Gastrocnemius medialis (tissue), 4 donors: ENCODE measurements at regions not wholly inside any gene's neighbourhood (a gene's known extent, or its start where the extent isn't known, plus 50 kb on each side); places are given as distances from the start of the nearest gene placed in this dataset.

Source experiments
- ATAC-seq, 2 donors: fragments of 150-250 bp; one replicate each; pipeline ENCODE4 v1.9.1; 2016
- DNase-seq, 2 donors: peaks; one replicate each; pipeline ENCODE4 v3.0.0-alpha.2; 2019
- H3K27ac ChIP-seq, 4 donors: fragments of 200-600 bp; sonication (generic); 1 replicate in 1 of 4; 2 replicates in 3 of 4; pipeline ENCODE4 v1.5.1; 2016 to 2018; ENCODE audit warnings: mild to moderate bottlenecking in 2 of 4, moderate library complexity in 1 of 4
- H3K27me3 ChIP-seq, 3 donors: fragments of 200-600 bp; sonication (generic) in 2 of 3; 1 replicate in 1 of 3; 2 replicates in 2 of 3; pipeline versions ENCODE4 v1.5.1 to v1.6.0; 2016 to 2019; ENCODE audit warnings: mild to moderate bottlenecking in 1 of 3, moderate library complexity in 1 of 3
- H3K36me3 ChIP-seq, 2 donors: fragments of 200-600 bp; sonication (generic) in 1 of 2; one replicate each; pipeline ENCODE4 v1.5.1; 2017 to 2018
- H3K4me1 ChIP-seq, 2 donors: fragments of 200-600 bp; sonication (generic) in 1 of 2; one replicate each; pipeline ENCODE4 v1.5.1; 2016 to 2017; ENCODE audit warnings: mild to moderate bottlenecking in 2 of 2
- H3K4me3 ChIP-seq, 4 donors: fragments of 200-600 bp; sonication (generic) in 3 of 4; 1 replicate in 1 of 4; 2 replicates in 3 of 4; pipeline ENCODE4 v1.5.1; 2016 to 2019; ENCODE audit warnings: mild to moderate bottlenecking in 2 of 4
- H3K9me3 ChIP-seq, 3 donors: fragments of 200-600 bp; sonication (generic) in 2 of 3; 1 replicate in 1 of 3; 2 replicates in 2 of 3; pipeline ENCODE4 v1.5.1; 2016 to 2019
- POLR2A ChIP-seq, 2 donors: fragments of 450-650 bp; IDR thresholded peaks; one replicate each; pipeline ENCODE4 v1.6.1; 2017; ENCODE audit warnings: antibody characterized with exemption in 2 of 2, mild to moderate bottlenecking in 2 of 2, moderate library complexity in 2 of 2
- in situ Hi-C, 4 donors: fragments of 200-750 bp; cut with MboI; loops; one replicate each; pipeline versions ENCODE4 v1.15.0 to v1.8.0; 2017; ENCODE audit warnings: low sequenced_read_pairs in 4 of 4
- intact Hi-C: fragments of 100-400 bp; cut with DNase I; formaldehyde crosslinking; loops from one replicate; pipeline ENCODE4 v1.15.1; 2023; ENCODE audit warnings: low total_unique reads
- TF ChIP-seq, protein P1 (sequence below), 5 experiments: fragments of 450-650 bp in 3 of 5; fragments of 200-600 bp in 2 of 5; sonication (generic) in 2 of 5; IDR thresholded peaks in 4 of 5; conservative IDR thresholded peaks in 1 of 5; 1 replicate in 4 of 5; 2 replicates in 1 of 5; pipeline ENCODE4 v1.5.1; 2016 to 2019; ENCODE audit warnings: antibody characterized with exemption in 5 of 5, mild to moderate bottlenecking in 3 of 5, moderate library complexity in 3 of 5

DNA sequence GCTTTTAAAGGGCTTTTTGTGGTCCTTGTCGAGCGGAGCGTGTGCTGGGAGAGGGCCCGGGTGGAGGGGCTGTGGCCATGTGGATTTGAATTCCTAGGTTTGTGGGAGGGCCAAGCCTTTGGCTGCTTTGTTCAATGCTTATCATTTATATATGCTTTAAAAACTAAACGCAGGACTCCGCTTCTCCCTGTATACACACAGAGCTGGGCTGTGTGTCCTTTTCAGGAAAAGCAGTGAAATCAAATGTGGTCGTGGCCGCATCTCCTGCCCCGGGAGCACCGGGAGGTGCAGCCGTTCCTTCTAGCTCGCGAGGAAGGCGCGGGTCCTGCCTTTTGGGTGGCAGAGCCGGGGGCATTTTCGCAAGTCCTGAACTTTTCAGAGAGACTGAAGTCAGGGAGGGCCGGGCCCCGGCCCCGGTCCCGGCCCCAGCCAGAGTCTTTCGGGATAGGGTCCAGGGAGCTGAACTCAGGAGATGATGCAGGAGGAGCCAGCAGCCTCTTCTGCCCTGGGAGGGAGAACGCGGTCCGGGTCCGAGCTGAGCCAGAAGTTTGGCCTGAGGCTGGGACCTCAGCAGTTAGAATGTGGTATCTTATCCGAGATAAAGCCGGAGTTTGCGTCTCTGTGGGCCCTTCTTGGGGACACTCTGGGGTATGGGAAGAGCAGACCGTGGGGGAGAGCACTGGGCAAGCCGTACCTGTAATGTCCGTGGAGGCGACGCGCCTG lies 158.8 kb downstream of the C9orf152 start:
- TF ChIP-seq, protein P1, sequence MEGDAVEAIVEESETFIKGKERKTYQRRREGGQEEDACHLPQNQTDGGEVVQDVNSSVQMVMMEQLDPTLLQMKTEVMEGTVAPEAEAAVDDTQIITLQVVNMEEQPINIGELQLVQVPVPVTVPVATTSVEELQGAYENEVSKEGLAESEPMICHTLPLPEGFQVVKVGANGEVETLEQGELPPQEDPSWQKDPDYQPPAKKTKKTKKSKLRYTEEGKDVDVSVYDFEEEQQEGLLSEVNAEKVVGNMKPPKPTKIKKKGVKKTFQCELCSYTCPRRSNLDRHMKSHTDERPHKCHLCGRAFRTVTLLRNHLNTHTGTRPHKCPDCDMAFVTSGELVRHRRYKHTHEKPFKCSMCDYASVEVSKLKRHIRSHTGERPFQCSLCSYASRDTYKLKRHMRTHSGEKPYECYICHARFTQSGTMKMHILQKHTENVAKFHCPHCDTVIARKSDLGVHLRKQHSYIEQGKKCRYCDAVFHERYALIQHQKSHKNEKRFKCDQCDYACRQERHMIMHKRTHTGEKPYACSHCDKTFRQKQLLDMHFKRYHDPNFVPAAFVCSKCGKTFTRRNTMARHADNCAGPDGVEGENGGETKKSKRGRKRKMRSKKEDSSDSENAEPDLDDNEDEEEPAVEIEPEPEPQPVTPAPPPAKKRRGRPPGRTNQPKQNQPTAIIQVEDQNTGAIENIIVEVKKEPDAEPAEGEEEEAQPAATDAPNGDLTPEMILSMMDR (IDR thresholded peaks at IDR 0.05 in 4 of 5, conservative IDR thresholded peaks at IDR 0.05 in 1 of 5): no peak
- no peak for TF ChIP-seq POLR2A (IDR thresholded peaks at IDR 0.05)
- DNase-seq (no peak), ATAC-seq (peak; percentile 5 to 22)
- Histone ChIP-seq H3K9me3 (no peaks in the 10 kb centered on the region), H3K36me3 (no peaks in the 10 kb centered on the region), H3K27ac (peak overlapping the region; percentile 68 to 82 (median 78)), H3K27me3 (peaks cover 9 to 15% (median 14%) of the 10 kb centered on the region in 3 donors), H3K4me1 (peaks cover 0 to 16% of the 10 kb centered on the region in 2 donors), H3K4me3 (peak overlapping the region; percentile 64 to 74 (median 69))
- intact Hi-C loops (loop anchor here (5.0 kb wide), 1 partner anchor 103 kb away; no protein-coding TSS in a partner anchor), in situ Hi-C loops (loop anchor here in 1 of 4 donors (10.0 kb wide), 1 partner anchor 64 kb away; no protein-coding TSS in a partner anchor)

DNA sequence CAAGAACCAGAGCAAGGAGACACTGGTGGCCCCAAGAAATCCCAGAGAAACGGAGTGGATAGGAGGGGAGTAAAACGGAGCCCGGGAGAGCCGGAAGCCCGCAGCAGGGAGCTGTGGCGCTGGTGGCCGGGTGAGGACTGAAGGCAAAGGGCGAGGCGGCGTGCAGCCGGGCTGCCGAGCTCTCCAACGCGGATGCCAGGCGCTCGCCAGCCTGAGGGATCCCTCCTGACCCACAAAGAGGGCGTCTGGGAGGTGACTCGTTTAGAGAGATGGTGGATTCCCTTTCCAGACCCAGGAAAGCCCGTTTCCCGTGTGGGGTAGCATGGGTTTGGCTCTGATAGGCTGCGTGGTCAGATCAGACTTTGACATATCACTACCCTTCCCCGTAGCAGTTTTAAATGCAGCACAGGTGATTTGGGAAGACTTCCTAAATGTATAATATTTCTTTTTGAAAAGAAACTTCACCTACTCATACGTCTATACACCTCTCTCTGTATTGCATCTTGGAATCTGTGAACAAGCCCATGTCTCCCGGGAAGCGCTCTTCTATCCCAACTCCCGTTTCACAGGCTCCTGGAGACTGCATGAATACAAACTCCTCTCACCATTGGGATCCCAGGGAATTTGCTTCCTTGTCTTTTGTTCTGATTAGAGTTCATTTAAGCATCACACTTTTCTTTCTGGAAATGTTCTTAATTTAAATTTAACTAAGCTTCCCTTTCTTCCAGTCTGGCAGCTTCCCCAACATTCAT lies 158.1 kb downstream of the C9orf152 start:
- Histone ChIP-seq H3K27me3 (peaks cover 9 to 15% (median 14%) of the 10 kb centered on the region in 3 donors), H3K36me3 (no peaks in the 10 kb centered on the region), H3K9me3 (no peaks in the 10 kb centered on the region), H3K4me3 (peak overlapping the region; percentile 64 to 74 (median 69)), H3K4me1 (peaks cover 0 to 16% of the 10 kb centered on the region in 2 donors), H3K27ac (peak overlapping the region; percentile 68 to 82 (median 78))
- ATAC-seq: peak; percentile 19 to 44
- TF ChIP-seq, protein P1 (IDR thresholded peaks at IDR 0.05 in 4 of 5, conservative IDR thresholded peaks at IDR 0.05 in 1 of 5): no peak
- no peak for TF ChIP-seq POLR2A (IDR thresholded peaks at IDR 0.05)
- no peak for DNase-seq
- in situ Hi-C loops: loop anchor here in 2 of 4 donors (10.0 to 25.0 kb wide), 3 partner anchors 65 to 488 kb away; no protein-coding TSS in a partner anchor
- intact Hi-C loops: loop anchor here (5.0 kb wide), 1 partner anchor 102 kb away; no protein-coding TSS in a partner anchor

DNA sequence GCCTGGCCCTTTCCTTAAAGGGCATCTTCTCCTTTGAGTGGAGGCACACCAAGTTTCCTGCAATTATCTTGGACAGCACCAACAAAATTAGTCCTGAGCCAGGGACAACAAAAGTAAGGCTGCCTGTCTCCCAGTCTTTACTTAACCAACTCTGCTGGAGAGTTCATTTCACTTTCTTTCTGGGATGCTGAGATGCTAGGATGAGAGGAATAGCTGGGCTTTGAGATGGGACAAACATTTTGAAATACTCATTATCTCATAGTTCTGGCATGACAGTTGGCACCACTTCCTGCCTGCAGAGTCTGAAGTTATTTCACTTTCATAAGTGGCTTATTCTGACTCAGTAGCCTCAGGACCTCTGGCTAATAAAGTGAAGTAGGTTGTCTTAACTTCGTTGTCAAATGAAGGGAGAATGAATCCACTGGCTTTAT lies 157.0 kb downstream of the C9orf152 start:
- no peaks in the 10 kb centered on the region for H3K36me3 ChIP-seq
- H3K27me3 ChIP-seq: peaks cover 9 to 15% (median 14%) of the 10 kb centered on the region in 3 donors
- H3K4me1 ChIP-seq: peaks cover 0 to 16% of the 10 kb centered on the region in 2 donors
- intact Hi-C loops: no loop called here
- DNase-seq (peak in 1 of 2 donors; percentile 23), ATAC-seq (peak; percentile 35 to 56)
- TF ChIP-seq, protein P1 (IDR thresholded peaks at IDR 0.05 in 4 of 5, conservative IDR thresholded peaks at IDR 0.05 in 1 of 5): no peak
- TF ChIP-seq POLR2A (IDR thresholded peaks at IDR 0.05): no peak
- H3K27ac ChIP-seq: peak overlapping the region in 3 of 4 donors; percentile 78 to 82 (median 79)
- H3K9me3 ChIP-seq: no peaks in the 10 kb centered on the region
- H3K4me3 ChIP-seq: peak overlapping the region; percentile 64 to 74 (median 69)
- in situ Hi-C loops: loop anchor here in 2 of 4 donors (10.0 to 25.0 kb wide), 2 partner anchors 476 to 489 kb away; no protein-coding TSS in a partner anchor

DNA sequence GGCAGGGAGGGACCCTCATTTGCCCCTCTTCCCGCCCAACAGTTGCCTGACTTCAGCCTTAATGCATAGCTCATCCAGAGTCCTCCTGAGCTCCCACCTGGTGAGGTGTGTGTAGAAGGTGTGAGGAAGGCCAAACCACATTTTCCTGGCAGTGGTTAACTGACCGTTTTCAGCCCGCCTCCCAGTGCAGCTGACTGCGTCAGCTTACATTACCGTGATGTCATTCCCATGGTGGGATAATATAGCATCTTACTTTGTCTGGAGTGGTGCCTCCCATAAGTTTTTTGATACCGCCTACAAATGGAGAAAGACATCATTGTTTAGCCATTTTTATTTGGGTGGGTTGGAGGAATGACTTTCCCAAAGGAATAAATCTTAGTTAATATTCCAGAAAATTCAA lies 151.9 kb downstream of the C9orf152 start:
- Histone ChIP-seq H3K9me3 (no peaks in the 10 kb centered on the region), H3K4me1 (peaks cover 6 to 22% of the 10 kb centered on the region in 2 donors), H3K27ac (no peak overlapping the region), H3K36me3 (no peaks in the 10 kb centered on the region), H3K4me3 (no peak overlapping the region), H3K27me3 (no peaks in the 10 kb centered on the region)
- in situ Hi-C loops (loop anchor here (5.0 to 25.0 kb wide), 3 partner anchors 154 to 494 kb away; no protein-coding TSS in a partner anchor), intact Hi-C loops (no loop called here)
- no peak for TF ChIP-seq POLR2A (IDR thresholded peaks at IDR 0.05)
- TF ChIP-seq, protein P1 (IDR thresholded peaks at IDR 0.05 in 4 of 5, conservative IDR thresholded peaks at IDR 0.05 in 1 of 5): no peak
- DNase-seq (no peak), ATAC-seq (no peak)
